Neural progenitor cell (in vitro differentiated cells): ENCODE measurements at regions not wholly inside any gene's neighbourhood (a gene's known extent, or its start where the extent isn't known, plus 50 kb on each side); places are given as distances from the start of the nearest gene placed in this dataset.

ENCODE experiments used
- EZH2 ChIP-seq: fragments of 200-600 bp; sonication (generic); IDR thresholded peaks from 2 replicates; pipeline ENCODE4 v1.6.1; 2017; ENCODE audit warnings: antibody characterized with exemption, mild to moderate bottlenecking, moderate library complexity
- EZH2phosphoT487 ChIP-seq: fragments of 200-600 bp; sonication (generic); IDR thresholded peaks from 2 replicates; pipeline ENCODE4 v1.6.1; 2017; ENCODE audit warnings: antibody characterized with exemption
- TF ChIP-seq, protein P1 (sequence below): fragments of 200-600 bp; sonication (generic); IDR thresholded peaks from 2 replicates; pipeline ENCODE4 v1.5.1; 2017; ENCODE audit warnings: antibody characterized with exemption, mild to moderate bottlenecking

DNA sequence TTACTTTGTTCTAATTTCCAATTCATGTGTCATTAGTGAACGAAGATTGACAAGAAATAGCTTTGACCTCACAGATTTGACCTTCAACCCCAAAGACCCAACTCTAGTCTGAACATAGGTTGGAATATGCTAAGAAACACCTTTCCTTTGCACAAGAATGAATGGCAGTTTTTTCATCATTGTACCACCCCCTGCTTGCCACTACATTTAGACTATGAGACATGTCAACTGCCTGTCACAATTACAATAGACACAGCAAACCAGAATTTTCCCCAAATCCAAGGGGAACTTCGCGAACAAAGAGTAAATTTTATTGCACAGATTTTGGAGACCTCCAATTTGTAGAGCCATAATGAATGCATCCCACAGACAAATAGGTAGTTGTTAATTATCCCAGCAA lies 535.4 kb downstream of the PRKD1 start:
- TF ChIP-seq, protein P1, sequence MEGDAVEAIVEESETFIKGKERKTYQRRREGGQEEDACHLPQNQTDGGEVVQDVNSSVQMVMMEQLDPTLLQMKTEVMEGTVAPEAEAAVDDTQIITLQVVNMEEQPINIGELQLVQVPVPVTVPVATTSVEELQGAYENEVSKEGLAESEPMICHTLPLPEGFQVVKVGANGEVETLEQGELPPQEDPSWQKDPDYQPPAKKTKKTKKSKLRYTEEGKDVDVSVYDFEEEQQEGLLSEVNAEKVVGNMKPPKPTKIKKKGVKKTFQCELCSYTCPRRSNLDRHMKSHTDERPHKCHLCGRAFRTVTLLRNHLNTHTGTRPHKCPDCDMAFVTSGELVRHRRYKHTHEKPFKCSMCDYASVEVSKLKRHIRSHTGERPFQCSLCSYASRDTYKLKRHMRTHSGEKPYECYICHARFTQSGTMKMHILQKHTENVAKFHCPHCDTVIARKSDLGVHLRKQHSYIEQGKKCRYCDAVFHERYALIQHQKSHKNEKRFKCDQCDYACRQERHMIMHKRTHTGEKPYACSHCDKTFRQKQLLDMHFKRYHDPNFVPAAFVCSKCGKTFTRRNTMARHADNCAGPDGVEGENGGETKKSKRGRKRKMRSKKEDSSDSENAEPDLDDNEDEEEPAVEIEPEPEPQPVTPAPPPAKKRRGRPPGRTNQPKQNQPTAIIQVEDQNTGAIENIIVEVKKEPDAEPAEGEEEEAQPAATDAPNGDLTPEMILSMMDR, result no peak
- TF ChIP-seq EZH2, result no peak
- TF ChIP-seq EZH2phosphoT487, result no peak
